GM12878 (cell line): ENCODE measurements at regions not wholly inside any gene's neighbourhood (a gene's known extent, or its start where the extent isn't known, plus 50 kb on each side); places are given as distances from the start of the nearest gene placed in this dataset.

Source experiments
- NR2C2 ChIP-seq: IDR thresholded peaks from 2 replicates; pipeline ENCODE4 v1.6.1; 2011; ENCODE audit warnings: borderline replicate concordance, low read depth; ENCODE audit not compliant: control insufficient read depth, insufficient read length
- RCOR1 ChIP-seq: conservative IDR thresholded peaks from 2 replicates; pipeline ENCODE4 v1.6.1; 2012; ENCODE audit warnings: low read depth, low read length, improper control_type of control experiment

- TF ChIP-seq RCOR1 (no peak), NR2C2 (no peak)
These were observed 116.5 kb downstream of the TTC6 start for GRCh38 chr14:37711831-37712475.
